ENCODE measurements at regions not wholly inside any gene's neighbourhood (a gene's known extent, or its start where the extent isn't known, plus 50 kb on each side); places are given as distances from the start of the nearest gene placed in this dataset.

GRCh38 chr2:12005886-12006681, 259.7 kb downstream of the LPIN1 start:
- Mint-ChIP-seq H3K4me3 (ENCODE audit: low read depth) (no peak overlapping the region), H3K27ac (peak overlapping the region; percentile 91)
- no peak for TF ChIP-seq CTCF (IDR thresholded peaks at IDR 0.05; ENCODE audit: unreplicated experiment)

GRCh38 chr2:12006850-12007249, 260.4 kb downstream of the LPIN1 start:
- DNase-seq (ENCODE audit: low spot score, unreplicated experiment), result peak; percentile 22
- Mint-ChIP-seq H3K36me3 (ENCODE audit: insufficient read depth) (no peaks in the 10 kb centered on the region), H3K4me3 (ENCODE audit: low read depth) (no peak overlapping the region), H3K27ac (peak overlapping the region; percentile 91), H3K9me3 (ENCODE audit: low read depth) (no peaks in the 10 kb centered on the region), H3K27me3 (no peaks in the 10 kb centered on the region), H3K4me1 (ENCODE audit: low read depth) (peaks cover 12% of the 10 kb centered on the region)
- TF ChIP-seq CTCF (IDR thresholded peaks at IDR 0.05; ENCODE audit: unreplicated experiment), result no peak

More at GRCh38 chr2:12005886-12006681, 259.7 kb downstream of the LPIN1 start:
- Mint-ChIP-seq H3K4me1 (ENCODE audit: low read depth) (peaks cover 12% of the 10 kb centered on the region), H3K9me3 (ENCODE audit: low read depth) (no peaks in the 10 kb centered on the region), H3K36me3 (ENCODE audit: insufficient read depth) (no peaks in the 10 kb centered on the region), H3K27me3 (no peaks in the 10 kb centered on the region)
- DNase-seq (ENCODE audit: low spot score, unreplicated experiment), result no peak

- Mint-ChIP-seq H3K27me3 (no peaks in the 10 kb centered on the region), H3K4me1 (ENCODE audit: low read depth) (peaks cover 12% of the 10 kb centered on the region), H3K27ac (peak overlapping the region; percentile 91), H3K36me3 (ENCODE audit: insufficient read depth) (no peaks in the 10 kb centered on the region), H3K9me3 (ENCODE audit: low read depth) (no peaks in the 10 kb centered on the region), H3K4me3 (ENCODE audit: low read depth) (no peak overlapping the region)
- DNase-seq (ENCODE audit: low spot score, unreplicated experiment), result no peak
- no peak for TF ChIP-seq CTCF (IDR thresholded peaks at IDR 0.05; ENCODE audit: unreplicated experiment)
Observed at GRCh38 chr2:12007282-12007681, 260.9 kb downstream of the LPIN1 start.

GRCh38 chr2:12008425-12009061, 262.1 kb downstream of the LPIN1 start:
- Mint-ChIP-seq H3K27ac (no peak overlapping the region), H3K27me3 (no peaks in the 10 kb centered on the region), H3K4me3 (ENCODE audit: low read depth) (no peak overlapping the region), H3K9me3 (ENCODE audit: low read depth) (no peaks in the 10 kb centered on the region), H3K36me3 (ENCODE audit: insufficient read depth) (no peaks in the 10 kb centered on the region), H3K4me1 (ENCODE audit: low read depth) (peaks cover 8% of the 10 kb centered on the region)
- TF ChIP-seq CTCF (IDR thresholded peaks at IDR 0.05; ENCODE audit: unreplicated experiment), result no peak
- no peak for DNase-seq (ENCODE audit: low spot score, unreplicated experiment)

- H3K27ac Mint-ChIP-seq, result no peak overlapping the region
- H3K9me3 Mint-ChIP-seq (ENCODE audit: low read depth), result no peaks in the 10 kb centered on the region
- H3K27me3 Mint-ChIP-seq, result no peaks in the 10 kb centered on the region
- H3K4me1 Mint-ChIP-seq (ENCODE audit: low read depth), result peaks cover 8% of the 10 kb centered on the region
- H3K4me3 Mint-ChIP-seq (ENCODE audit: low read depth), result no peak overlapping the region
- no peak for TF ChIP-seq CTCF (IDR thresholded peaks at IDR 0.05; ENCODE audit: unreplicated experiment)
- no peak for DNase-seq (ENCODE audit: low spot score, unreplicated experiment)
- H3K36me3 Mint-ChIP-seq (ENCODE audit: insufficient read depth), result no peaks in the 10 kb centered on the region
Observed at GRCh38 chr2:12009323-12009905, 263.0 kb downstream of the LPIN1 start.

Measured in progenitor cell of endocrine pancreas (in vitro differentiated cells).